ACHN (cell line): ENCODE measurements at regions not wholly inside any gene's neighbourhood (a gene's known extent, or its start where the extent isn't known, plus 50 kb on each side); places are given as distances from the start of the nearest gene placed in this dataset.

ENCODE experiments used
- DNase-seq: peaks from one replicate; pipeline ENCODE4 v3.0.0-alpha.2; 2015
- in situ Hi-C: cut with HindIII; loops from 2 replicates; pipeline ENCODE4 v1.10.0; 2017; ENCODE audit warnings: low sequenced_read_pairs, low pct_ligation_motif_present, low pct_unique_long_range_greater_than_20kb

GRCh38 chr2:8355102-8355859, 326.6 kb upstream of the ID2 start:
- no peak for DNase-seq
- in situ Hi-C loops: no loop called here

- in situ Hi-C loops: no loop called here
- no peak for DNase-seq
Measured at GRCh38 chr2:8357738-8358518, 323.9 kb upstream of the ID2 start.

- in situ Hi-C loops: no loop called here
- DNase-seq: no peak
Measured at GRCh38 chr2:8361930-8362329, 319.9 kb upstream of the ID2 start.

DNA sequence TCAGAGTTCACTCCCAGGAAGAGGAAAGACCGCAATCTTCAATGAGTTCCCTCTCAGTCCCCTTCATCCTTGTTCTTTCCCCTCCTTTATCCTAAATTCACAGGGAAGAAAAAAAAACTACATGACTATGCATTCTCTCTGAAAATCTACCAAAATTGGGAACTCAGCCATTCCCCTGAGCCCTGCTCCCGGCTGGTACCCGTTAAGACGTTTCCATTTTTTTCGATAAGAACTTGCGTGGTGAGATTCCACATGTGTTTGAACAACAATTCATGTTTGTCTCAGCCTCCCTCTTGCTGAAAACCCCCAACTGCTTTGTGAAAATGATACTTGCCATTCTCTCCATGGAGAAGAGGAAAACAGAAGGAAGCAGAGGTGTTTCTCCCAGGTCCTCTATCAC, 318.7 kb upstream of the ID2 start:
- in situ Hi-C loops: no loop called here

GRCh38 chr2:8364668-8365067, 317.2 kb upstream of the ID2 start:
- in situ Hi-C loops: no loop called here
- no peak for DNase-seq

More for the DNA sequence above, 318.7 kb upstream of the ID2 start:
- no peak for DNase-seq

GRCh38 chr2:8365331-8365910, 316.4 kb upstream of the ID2 start:
- no peak for DNase-seq
- in situ Hi-C loops: no loop called here

DNA sequence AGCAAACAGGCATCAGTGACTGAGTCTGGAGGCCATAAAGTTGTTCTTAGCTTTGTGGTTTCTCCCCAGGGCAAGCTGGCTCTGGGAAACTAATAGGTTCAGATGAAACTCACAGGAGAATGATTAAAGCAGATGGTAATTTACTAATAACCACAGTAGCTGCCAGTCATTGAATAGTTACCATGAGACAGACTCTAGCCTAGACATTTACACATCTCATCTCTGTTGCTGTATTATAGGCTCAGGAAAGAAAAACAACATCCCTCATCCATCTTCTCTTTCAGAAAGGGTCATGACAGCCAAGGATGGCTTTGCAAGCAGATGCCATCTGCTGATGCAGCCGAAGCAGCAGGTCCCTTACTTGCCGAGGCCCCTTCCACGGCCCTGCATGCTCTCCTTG, 314.0 kb upstream of the ID2 start:
- DNase-seq: no peak
- in situ Hi-C loops: no loop called here

- in situ Hi-C loops: no loop called here
- DNase-seq: no peak
Measured at GRCh38 chr2:8368463-8368862, 313.4 kb upstream of the ID2 start.

DNA sequence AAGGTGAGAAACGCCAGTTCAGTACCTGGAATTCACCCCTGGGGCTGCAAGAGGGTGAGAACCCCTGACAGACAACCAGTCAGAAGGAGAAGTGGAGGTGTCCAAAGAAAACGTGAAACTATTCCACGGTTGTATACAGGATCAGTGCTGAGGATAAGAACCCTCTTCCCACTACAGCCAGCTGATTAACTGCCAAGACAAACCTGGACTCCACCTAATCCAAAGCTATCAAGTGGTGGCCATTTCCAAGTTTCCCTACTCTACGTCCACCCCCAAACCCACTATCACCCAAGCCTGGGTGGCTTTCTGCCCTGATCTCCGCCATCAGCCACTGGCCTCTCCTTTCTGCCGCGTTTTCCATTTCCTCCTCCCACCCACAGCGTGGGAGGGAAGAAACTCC, 312.3 kb upstream of the ID2 start:
- in situ Hi-C loops: no loop called here
- no peak for DNase-seq

DNA sequence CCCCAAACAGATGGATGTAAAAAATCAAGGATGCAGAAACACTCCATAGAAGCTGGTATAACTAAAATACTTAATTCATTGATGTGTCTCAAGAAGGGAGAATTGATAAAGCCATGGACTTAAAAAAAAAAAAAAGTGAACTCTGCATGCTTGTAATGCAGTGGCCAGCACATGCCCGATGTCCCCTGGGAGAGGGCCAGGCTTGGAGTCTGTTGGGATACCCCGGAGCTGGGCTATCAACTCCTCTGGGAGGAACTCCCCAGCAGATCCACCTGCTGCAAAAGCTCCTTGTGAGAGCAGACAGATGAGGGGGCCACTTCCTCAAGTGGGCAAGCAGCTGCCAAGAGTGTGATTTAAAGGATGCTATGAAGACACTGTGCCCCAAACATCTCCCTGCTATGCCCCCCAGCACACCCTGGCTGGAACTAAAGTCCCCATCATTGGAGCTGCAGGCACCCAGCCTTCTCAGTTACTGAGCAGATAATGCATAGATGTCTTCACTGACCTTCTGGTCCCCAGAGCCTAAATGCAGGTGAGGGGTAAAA, 311.5 kb upstream of the ID2 start:
- in situ Hi-C loops: no loop called here

DNA sequence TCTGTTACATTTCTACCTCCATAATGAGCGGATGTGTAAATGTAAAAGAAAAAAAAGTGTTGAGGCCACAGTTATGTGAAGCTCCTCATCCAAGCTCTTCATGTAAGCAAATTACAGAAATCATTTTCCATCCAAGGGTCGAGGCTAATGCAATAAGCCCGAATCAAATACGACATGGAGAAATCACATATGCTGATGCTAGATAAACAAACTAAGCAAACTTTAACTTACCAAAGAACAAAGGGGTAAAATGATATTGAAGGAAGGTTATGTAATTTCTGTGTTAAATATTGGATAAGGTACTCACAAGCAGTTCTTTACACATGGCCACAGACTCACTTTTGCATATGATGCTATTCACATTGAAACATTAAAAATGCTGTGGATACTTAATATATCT, 310.2 kb upstream of the ID2 start:
- in situ Hi-C loops: no loop called here
- DNase-seq: no peak

More for the DNA sequence above, 311.5 kb upstream of the ID2 start:
- no peak for DNase-seq

- DNase-seq: no peak
- in situ Hi-C loops: no loop called here
Measured at GRCh38 chr2:8374782-8375181, 307.1 kb upstream of the ID2 start.

DNA sequence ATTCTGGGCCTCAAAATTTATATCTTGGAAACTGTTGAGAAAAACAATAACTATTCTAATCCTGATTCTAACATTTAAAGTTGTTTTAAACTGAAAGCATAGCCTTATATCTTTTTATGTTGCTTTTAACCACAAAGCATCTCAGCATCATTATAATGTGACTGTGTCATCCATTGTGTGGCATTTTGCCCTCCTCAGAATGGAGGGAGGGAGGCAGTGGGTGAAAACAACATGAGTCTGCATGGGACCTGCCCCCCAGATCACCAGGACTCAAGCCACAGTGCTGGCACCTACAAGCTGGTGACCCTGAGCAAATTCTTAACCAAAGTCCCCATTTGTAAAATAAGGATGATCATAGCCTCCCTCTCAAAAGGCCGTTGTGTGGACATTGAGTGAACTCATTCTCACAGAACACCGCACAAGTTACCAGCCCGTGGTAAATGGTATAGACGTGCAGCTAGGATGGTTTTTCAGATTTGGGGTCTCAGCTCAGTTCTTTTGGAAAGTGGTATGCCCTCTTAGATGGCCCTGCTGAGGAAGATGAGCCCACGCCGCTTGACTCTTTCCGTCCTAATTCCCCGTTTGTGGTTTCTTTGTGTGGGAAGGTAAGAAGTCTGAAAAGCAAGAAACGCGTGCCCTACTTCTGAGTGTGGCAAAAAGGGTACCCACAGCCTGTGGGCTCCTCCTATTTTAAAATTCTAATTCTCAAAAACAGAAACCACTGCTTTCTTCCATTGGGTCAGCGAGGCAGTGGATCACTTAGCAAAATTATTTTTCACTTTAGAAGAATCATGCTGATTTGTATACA, 305.0 kb upstream of the ID2 start:
- in situ Hi-C loops: no loop called here
- DNase-seq: no peak

GRCh38 chr2:8378016-8378810, 303.6 kb upstream of the ID2 start:
- no peak for DNase-seq
- in situ Hi-C loops: no loop called here

DNA sequence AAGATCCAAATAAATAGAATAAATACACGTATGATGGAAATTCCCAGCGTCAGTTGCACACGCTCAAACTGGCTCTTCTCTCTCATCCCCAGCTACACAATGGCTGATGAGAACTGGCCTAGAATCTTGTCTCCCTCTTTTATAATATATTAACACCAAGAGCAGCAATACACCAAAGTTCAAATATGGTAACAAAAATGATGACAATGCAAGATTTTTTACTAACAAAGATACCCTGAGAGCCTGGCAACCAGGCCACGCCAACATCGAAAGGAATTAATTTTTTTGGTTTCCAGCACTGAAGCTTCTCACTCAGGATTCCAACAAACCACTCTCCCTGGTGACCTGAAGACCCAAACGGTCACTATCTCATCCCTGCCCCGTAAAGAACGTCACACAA, 302.7 kb upstream of the ID2 start:
- DNase-seq: no peak
- in situ Hi-C loops: no loop called here

DNA sequence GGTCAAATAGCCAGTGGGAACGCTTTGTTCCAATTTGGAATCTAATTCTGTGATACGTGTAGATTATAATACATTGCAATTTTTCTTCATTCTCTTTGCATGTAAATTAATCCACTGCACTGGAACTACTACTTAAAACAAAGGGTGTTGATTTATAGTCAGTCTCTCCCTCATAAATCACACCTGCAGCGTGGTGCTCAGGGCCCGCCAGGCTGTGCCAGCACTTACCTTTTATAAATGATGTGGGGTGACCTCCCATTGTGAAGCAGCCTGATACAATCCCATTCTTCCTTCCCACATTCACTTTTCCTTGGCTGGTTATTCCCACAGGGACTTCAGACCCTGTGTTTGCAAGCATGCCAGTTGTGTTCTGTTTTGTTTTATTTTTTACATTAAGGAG, 302.3 kb upstream of the ID2 start:
- DNase-seq: no peak
- in situ Hi-C loops: no loop called here

DNA sequence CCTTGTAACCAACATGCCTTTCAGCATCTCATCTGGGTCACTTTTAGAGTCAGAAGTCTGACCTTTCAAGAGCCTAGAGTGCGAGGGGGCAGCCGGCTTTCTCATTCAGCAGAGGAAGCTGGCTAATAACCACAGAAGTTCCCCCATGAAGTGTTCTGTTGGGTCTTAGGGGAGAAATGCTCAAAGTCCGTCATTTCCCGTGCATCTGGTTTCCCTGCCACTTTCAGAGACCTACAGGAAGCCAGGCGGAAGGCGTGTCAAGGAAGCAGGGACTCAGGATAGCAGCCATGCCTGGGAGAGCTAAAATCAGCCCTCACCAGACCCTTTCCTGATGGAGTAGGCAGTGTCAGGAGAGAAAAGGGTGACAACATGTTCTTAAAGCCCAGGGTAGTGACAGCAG, 301.8 kb upstream of the ID2 start:
- in situ Hi-C loops: no loop called here

DNA sequence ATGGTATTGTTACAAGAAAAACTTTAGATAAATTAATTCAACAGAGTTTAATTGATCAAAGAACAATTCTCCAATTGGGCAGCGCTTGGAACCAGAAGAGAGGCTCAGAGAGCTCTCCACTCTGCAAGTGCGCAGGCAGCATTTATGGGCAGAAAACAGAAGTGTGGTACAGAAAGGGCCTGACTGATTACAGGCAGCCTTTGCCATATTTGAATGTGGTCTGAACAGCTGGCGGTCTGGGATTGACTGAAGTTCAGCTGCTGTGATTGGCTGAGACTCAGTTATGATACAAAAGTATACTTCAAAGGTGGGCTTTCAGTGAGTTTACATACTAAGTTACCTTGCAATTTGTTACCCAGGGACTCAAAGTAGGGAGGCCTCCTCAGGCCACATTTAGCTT, 301.3 kb upstream of the ID2 start:
- no peak for DNase-seq
- in situ Hi-C loops: no loop called here

More for the DNA sequence above, 301.8 kb upstream of the ID2 start:
- no peak for DNase-seq
